GM23338 (cell line): ENCODE measurements at regions not wholly inside any gene's neighbourhood (a gene's known extent, or its start where the extent isn't known, plus 50 kb on each side); places are given as distances from the start of the nearest gene placed in this dataset.

ENCODE experiments used
- ATAC-seq: fragments of 200-7000 bp; cut with Tn5 transposase; 3 replicates; pipeline ENCODE4 v1.9.1; 2020
- DNase-seq: peaks from one replicate; pipeline ENCODE4 v3.0.0-alpha.2; 2015; ENCODE audit warnings: low spot score
- H2AFZ ChIP-seq: fragments of 200-600 bp; sonication (generic); 2 replicates; pipeline ENCODE4 v1.8.0; 2016; ENCODE audit warnings: antibody characterized with exemption, mild to moderate bottlenecking, moderate library complexity
- H3F3A ChIP-seq: fragments of 200-600 bp; sonication (generic); replicated peaks from 2 replicates; pipeline ENCODE4 v1.8.0; 2017; ENCODE audit warnings: antibody characterized with exemption, mixed run types, low read depth
- H3K27ac ChIP-seq: fragments of 200-600 bp; sonication (generic); 2 replicates; pipeline ENCODE4 v1.6.1; 2016; ENCODE audit warnings: low read depth
- H3K27me3 ChIP-seq: fragments of 200-600 bp; sonication (generic); 2 replicates; pipeline ENCODE4 v1.8.0; 2016; ENCODE audit warnings: mild to moderate bottlenecking, mixed run types, moderate library complexity; ENCODE audit not compliant: insufficient read depth
- H3K36me3 ChIP-seq: fragments of 200-600 bp; sonication (generic); 2 replicates; pipeline ENCODE4 v1.8.0; 2016; ENCODE audit warnings: mild to moderate bottlenecking; ENCODE audit not compliant: insufficient read depth
- H3K4me1 ChIP-seq: fragments of 200-600 bp; sonication (generic); 2 replicates; pipeline ENCODE4 v1.8.0; 2016; ENCODE audit warnings: mild to moderate bottlenecking, moderate library complexity; ENCODE audit not compliant: insufficient read depth
- H3K4me2 ChIP-seq: fragments of 200-600 bp; sonication (generic); 2 replicates; pipeline ENCODE4 v1.7.1; 2017; ENCODE audit warnings: mixed run types
- H3K4me3 ChIP-seq: fragments of 200-600 bp; sonication (generic); 2 replicates; pipeline ENCODE4 v1.6.1; 2016; ENCODE audit warnings: mixed run types
- H3K79me2 ChIP-seq: fragments of 200-600 bp; sonication (generic); replicated peaks from 2 replicates; pipeline ENCODE4 v1.8.0; 2017; ENCODE audit warnings: mild to moderate bottlenecking; ENCODE audit not compliant: insufficient read depth
- H3K9me2 ChIP-seq: fragments of 200-600 bp; sonication (generic); 2 replicates; pipeline ENCODE4 v1.8.0; 2017; ENCODE audit not compliant: insufficient read depth
- H4K20me1 ChIP-seq: fragments of 200-600 bp; sonication (generic); replicated peaks from 2 replicates; pipeline ENCODE4 v1.8.0; 2017; ENCODE audit warnings: mild to moderate bottlenecking; ENCODE audit not compliant: insufficient read depth
- H3K27ac Mint-ChIP-seq: 2 replicates; pipeline ENCODE4 v1.8.0; 2020; ENCODE audit warnings: inconsistent platforms, mild to moderate bottlenecking, moderate library complexity, mixed read lengths
- H3K27me3 Mint-ChIP-seq: 3 replicates; pipeline ENCODE4 v1.8.0; 2022; ENCODE audit warnings: low read depth, mild to moderate bottlenecking, moderate library complexity, mixed read lengths, inconsistent platforms; ENCODE audit not compliant: insufficient read depth, poor library complexity
- H3K36me3 Mint-ChIP-seq: 3 replicates; pipeline ENCODE4 v1.8.0; 2021; ENCODE audit warnings: low read depth, mild to moderate bottlenecking, inconsistent platforms, moderate library complexity, mixed read lengths
- H3K4me1 Mint-ChIP-seq: 3 replicates; pipeline ENCODE4 v1.8.0; 2020; ENCODE audit warnings: mild to moderate bottlenecking, inconsistent platforms, mixed read lengths
- H3K4me3 Mint-ChIP-seq: 3 replicates; pipeline ENCODE4 v1.8.0; 2021; ENCODE audit warnings: moderate library complexity, mild to moderate bottlenecking, inconsistent platforms, mixed read lengths
- H3K9me3 Mint-ChIP-seq: 3 replicates; pipeline ENCODE4 v1.8.0; 2020; ENCODE audit warnings: moderate library complexity, mild to moderate bottlenecking, inconsistent platforms, mixed read lengths
- CTCF ChIP-seq, 2 experiments: fragments of 200-600 bp in 1 of 2; sonication (generic) in 1 of 2; conservative IDR thresholded peaks; 2 replicates each; pipeline versions ENCODE4 v1.5.1 to v1.6.1; 2016 to 2017; ENCODE audit warnings: antibody characterized with exemption in 2 of 2, low read depth in 2 of 2, mild to moderate bottlenecking in 2 of 2, moderate library complexity in 1 of 2
- EZH2 ChIP-seq: fragments of 200-600 bp; sonication (generic); IDR thresholded peaks from one replicate; pipeline ENCODE4 v1.8.0; 2017; ENCODE audit warnings: antibody characterized with exemption, mild to moderate bottlenecking, low read depth; ENCODE audit not compliant: unreplicated experiment
- NANOG ChIP-seq: IDR thresholded peaks from 2 replicates; pipeline ENCODE4 v1.6.1; 2016; ENCODE audit warnings: antibody characterized with exemption, borderline replicate concordance
- POLR2AphosphoS5 ChIP-seq: IDR thresholded peaks from 2 replicates; pipeline ENCODE4 v1.6.1; 2016; ENCODE audit warnings: antibody characterized with exemption, low read depth
- REST ChIP-seq: IDR thresholded peaks from one replicate; pipeline ENCODE4 v1.6.1; 2018; ENCODE audit warnings: antibody characterized with exemption; ENCODE audit not compliant: unreplicated experiment
- ZNF114 ChIP-seq: fragments of 250-450 bp; sonication (Bioruptor Pico); IDR thresholded peaks from 2 replicates; pipeline ENCODE4 v1.5.0; 2020; ENCODE audit warnings: mild to moderate bottlenecking, moderate library complexity
- ZNF331 ChIP-seq: fragments of 250-450 bp; sonication (Bioruptor Pico); IDR thresholded peaks from 2 replicates; pipeline ENCODE4 v1.5.0; 2020; ENCODE audit warnings: low read depth, mild to moderate bottlenecking, moderate library complexity
- ZNF462 ChIP-seq: fragments of 250-450 bp; sonication (Bioruptor Pico); IDR thresholded peaks from 2 replicates; pipeline ENCODE4 v1.5.0; 2020; ENCODE audit warnings: mild to moderate bottlenecking, moderate library complexity
- TF ChIP-seq, protein P1 (sequence below): IDR thresholded peaks from 2 replicates; pipeline ENCODE4 v1.6.1; 2016; ENCODE audit warnings: antibody characterized with exemption

GRCh38 chr5:77920359-77921058 is 144.4 kb upstream of the TBCA start:
- Histone ChIP-seq H2AFZ (no peak overlapping the region), H4K20me1 (no peaks in the 10 kb centered on the region), H3K27ac (no peak overlapping the region), H3K27me3 (no peaks in the 10 kb centered on the region), H3K4me2 (no peak overlapping the region), H3K4me3 (no peak overlapping the region), H3K79me2 (no peaks in the 10 kb centered on the region), H3K4me1 (peaks cover 13% of the 10 kb centered on the region), H3K9me2 (peaks cover 3% of the 10 kb centered on the region; the same call in 1 of the 2 replicates), H3K36me3 (no peaks in the 10 kb centered on the region), H3F3A (no peaks in the 10 kb centered on the region)
- TF ChIP-seq REST (no peak), NANOG (no peak), EZH2 (no peak), ZNF114 (CRISPR knock-in tag) (no peak), ZNF331 (CRISPR knock-in tag) (no peak), POLR2AphosphoS5 (no peak)
- TF ChIP-seq, protein P1, sequence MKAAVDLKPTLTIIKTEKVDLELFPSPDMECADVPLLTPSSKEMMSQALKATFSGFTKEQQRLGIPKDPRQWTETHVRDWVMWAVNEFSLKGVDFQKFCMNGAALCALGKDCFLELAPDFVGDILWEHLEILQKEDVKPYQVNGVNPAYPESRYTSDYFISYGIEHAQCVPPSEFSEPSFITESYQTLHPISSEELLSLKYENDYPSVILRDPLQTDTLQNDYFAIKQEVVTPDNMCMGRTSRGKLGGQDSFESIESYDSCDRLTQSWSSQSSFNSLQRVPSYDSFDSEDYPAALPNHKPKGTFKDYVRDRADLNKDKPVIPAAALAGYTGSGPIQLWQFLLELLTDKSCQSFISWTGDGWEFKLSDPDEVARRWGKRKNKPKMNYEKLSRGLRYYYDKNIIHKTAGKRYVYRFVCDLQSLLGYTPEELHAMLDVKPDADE: no peak
- ATAC-seq (no peak), DNase-seq (no peak)
- Mint-ChIP-seq H3K27me3 (peaks cover 5% of the 10 kb centered on the region), H3K4me1 (peaks cover 16% of the 10 kb centered on the region), H3K36me3 (no peaks in the 10 kb centered on the region), H3K27ac (no peak overlapping the region), H3K4me3 (no peak overlapping the region), H3K9me3 (no peaks in the 10 kb centered on the region)

DNA sequence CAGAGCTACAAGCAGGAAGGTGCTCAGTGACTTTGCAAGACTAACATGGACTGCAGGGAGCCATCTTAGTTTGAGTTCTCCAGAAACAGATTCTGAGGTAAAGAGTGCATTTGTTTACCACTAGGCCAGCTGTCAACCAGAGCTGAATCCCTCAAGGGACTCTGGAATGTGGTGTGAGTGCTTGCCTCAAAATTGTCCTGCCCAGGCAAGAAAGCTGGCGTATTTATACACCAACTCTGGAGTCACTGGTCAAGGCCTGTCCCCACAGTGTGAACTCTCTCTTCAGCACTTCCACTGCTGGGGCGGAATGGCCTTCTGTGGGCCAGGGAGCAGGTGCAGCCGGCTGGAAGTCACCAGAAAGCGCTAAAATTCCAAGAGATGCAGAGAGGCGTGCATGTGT is 139.2 kb upstream of the TBCA start:
- H3K9me2 ChIP-seq: peaks cover 10% of the 10 kb centered on the region
- H2AFZ ChIP-seq: no peak overlapping the region
- no peak overlapping the region for H3K27ac ChIP-seq
- no peaks in the 10 kb centered on the region for H3K79me2 ChIP-seq
- no peak overlapping the region for H3K4me3 ChIP-seq
- 0 out of 3 replicates have a peak, but pooled peaks cover 7% of the 10 kb centered on the region for H3K9me3 Mint-ChIP-seq
- ATAC-seq (no peak), DNase-seq (no peak)
- no peaks in the 10 kb centered on the region; the same call in 1 of the 2 replicates for H3K27me3 ChIP-seq
- no peaks in the 10 kb centered on the region for H3F3A ChIP-seq
- peaks cover 23% of the 10 kb centered on the region for H3K4me1 Mint-ChIP-seq
- no peaks in the 10 kb centered on the region for H3K36me3 Mint-ChIP-seq
- peaks cover 3% of the 10 kb centered on the region for H3K27me3 Mint-ChIP-seq
- H3K36me3 ChIP-seq: no peaks in the 10 kb centered on the region
- H4K20me1 ChIP-seq: no peaks in the 10 kb centered on the region
- no peak overlapping the region for H3K27ac Mint-ChIP-seq
- H3K4me2 ChIP-seq: no peak overlapping the region
- no peak overlapping the region for H3K4me3 Mint-ChIP-seq
- peaks cover 17% of the 10 kb centered on the region for H3K4me1 ChIP-seq
- TF ChIP-seq NANOG (no peak), ZNF114 (CRISPR knock-in tag) (no peak), CTCF (conservative IDR thresholded peaks at IDR 0.05; ENCODE audit: low read depth in 2 of 2) (no peak), ZNF462 (CRISPR knock-in tag) (no peak)
